ENCODE measurements at regions not wholly inside any gene's neighbourhood (a gene's known extent, or its start where the extent isn't known, plus 50 kb on each side); places are given as distances from the start of the nearest gene placed in this dataset.
"Not testable (repeated sequence)": the region's sequence is repeated elsewhere in the genome, so short reads cannot be mapped to it uniquely, and the experiment has no call there.

- DNase-seq: no peak
Measured at GRCh38 chr2:23020659-23021058, 364.3 kb upstream of the KLHL29 start.

DNA sequence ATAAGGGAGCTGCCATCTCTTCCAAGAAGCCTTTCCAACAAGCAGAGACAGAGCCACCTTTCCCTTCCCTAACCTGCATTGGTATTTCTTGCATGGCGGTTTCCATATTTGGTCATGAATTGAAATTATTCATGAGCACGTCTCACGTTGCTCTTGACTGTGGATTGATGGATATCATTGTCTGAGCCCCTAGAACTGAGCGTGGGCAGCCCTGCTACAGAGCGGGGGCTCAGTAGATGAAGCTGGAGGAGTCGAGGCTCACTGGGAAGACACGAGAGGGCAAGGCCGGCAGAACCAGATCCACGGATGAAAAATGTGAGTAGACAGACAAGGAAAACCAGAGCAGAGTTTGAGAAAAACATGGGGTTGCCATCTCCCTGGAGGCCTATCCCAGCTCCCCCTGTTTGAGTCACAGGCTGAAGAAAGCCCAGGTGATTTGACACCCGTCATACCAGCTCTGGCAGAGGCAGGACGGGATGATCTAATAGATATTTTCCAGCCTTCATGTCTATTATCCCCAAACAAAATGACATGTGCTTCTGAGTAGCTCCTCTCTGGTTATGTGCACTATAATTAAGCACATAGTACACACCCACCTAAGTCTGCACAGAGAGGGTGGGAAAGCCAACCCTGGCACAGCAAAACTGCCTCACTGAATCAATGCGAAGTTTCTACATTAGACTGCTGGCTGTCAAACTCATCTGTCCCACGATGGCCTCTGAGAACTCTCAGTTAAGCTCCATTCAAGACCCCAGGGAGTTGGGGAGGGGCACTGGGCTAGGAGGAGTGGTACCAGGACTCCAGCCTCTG, 363.5 kb upstream of the KLHL29 start:
- DNase-seq: no peak

GRCh38 chr2:23023722-23024121, 361.3 kb upstream of the KLHL29 start:
- DNase-seq: no peak

DNA sequence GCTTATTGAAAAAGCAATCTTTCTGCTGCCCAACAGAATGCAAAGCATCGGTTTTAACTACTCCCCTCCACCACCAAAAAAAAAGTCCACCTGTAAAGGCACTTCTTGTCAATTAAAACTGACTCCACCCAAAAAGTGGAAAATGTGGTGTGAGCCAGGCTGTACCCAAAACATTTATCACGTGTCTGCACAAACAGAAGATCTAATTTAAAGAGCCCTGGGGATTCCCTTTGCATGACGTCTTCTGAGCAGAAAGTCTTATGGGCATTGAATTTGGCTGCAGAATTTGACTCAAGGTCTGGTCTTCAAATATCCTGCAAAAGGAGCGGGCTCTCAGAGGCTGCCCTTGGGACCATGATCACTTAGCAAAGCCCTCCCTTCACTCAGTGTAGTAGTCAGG, 358.3 kb upstream of the KLHL29 start:
- DNase-seq: no peak

- no peak for DNase-seq
Measured at GRCh38 chr2:23027396-23027795, 357.6 kb upstream of the KLHL29 start.

DNA sequence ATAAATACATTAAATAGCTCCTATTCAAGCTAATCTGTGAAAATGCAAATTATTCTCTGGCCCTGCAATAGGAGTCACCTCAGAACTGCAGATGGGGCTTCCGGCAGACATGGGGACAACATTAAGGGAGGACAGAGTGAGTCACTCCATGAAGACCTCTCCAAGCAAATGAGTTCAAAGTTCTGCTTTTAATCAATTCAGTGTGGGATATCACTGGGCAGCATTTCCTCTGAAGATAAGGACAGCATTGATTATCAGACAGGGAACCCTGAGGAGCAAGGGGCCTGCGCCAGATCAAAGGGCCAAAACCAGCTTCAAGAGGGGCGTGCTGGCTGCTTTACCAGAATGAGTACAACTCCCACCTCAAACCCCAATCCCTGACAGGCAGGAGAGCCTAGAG, 356.9 kb upstream of the KLHL29 start:
- DNase-seq: no peak

DNA sequence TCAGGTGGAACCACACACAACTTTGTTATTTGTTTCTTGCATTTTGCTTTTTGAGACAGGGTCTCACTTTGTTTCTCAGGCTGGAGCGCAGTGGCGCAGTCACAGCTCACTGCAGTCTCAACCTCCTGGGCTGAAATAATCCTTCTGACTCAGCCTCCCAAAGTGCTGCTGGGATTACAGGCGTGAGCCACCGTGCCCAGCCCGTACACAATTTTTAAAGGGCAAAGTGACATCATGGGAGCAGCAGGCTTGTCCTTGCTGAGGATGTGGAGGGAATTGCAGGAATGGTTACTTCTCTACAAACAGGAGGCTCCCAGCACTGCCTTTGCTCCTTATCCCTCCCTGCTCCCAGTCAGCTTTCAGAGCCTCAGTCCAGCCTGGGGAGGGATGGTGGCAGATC, 355.9 kb upstream of the KLHL29 start:
- DNase-seq: no peak

DNA sequence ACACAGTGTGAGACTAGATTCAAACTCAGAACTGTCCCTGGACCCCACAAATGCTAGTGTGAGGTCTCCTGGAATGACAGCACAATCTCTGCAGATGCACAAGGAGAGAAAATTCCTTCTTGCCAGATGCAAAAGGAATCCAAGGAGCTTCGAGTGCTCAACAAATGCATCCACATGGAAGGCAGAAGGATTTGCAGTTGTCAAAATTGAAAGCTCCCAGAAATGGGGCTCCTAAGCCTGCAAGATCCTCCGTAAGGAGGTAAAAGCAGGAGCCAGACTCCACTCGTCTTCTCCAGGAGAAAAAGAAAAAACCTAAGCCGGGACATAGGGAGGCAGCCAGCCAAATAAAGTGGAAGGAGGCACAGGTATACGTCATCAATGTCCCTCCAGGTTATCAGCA, 355.0 kb upstream of the KLHL29 start:
- no peak for DNase-seq

- no peak for DNase-seq
Measured at GRCh38 chr2:23034996-23035395, 350.0 kb upstream of the KLHL29 start.

DNA sequence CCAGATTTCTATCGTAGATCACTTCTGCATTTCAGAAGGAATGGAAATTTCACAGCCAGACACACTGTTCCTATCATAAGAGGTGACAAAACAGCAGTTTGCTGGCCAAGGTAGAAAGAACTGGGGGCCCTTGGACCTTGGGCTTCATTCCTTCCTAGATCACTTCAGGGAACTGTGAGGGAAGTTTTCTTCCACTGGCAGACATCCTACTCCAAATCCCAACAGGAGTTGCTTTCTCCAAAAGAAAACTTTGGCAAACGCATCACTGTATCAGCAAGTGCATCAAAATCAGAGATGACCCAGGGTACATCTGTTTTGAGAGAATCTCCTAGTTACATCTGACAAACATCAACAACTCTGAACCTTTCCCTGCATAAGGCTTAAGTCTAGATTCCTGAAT, 348.4 kb upstream of the KLHL29 start:
- DNase-seq: no peak

DNA sequence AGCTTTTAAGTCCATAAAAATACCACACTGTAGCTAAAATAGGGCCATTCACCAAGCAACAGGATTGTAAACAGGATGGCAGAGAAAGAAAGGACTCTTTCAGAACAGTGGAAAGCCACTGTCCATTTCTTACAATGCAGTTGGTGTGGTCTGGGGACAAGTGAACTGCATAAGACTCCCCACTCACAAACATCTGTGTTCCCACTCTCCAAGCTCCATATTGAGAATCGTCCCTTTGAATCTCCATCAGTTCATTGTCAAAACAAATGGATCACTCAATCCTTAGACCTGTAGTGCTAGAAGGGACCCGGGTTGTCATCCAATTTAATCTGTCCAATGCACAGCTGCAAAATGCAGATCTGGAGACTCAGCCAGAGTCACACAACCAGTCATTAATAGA, 347.4 kb upstream of the KLHL29 start:
- DNase-seq: no peak

- no peak for DNase-seq
Measured at GRCh38 chr2:23041443-23041842, 343.5 kb upstream of the KLHL29 start.

DNA sequence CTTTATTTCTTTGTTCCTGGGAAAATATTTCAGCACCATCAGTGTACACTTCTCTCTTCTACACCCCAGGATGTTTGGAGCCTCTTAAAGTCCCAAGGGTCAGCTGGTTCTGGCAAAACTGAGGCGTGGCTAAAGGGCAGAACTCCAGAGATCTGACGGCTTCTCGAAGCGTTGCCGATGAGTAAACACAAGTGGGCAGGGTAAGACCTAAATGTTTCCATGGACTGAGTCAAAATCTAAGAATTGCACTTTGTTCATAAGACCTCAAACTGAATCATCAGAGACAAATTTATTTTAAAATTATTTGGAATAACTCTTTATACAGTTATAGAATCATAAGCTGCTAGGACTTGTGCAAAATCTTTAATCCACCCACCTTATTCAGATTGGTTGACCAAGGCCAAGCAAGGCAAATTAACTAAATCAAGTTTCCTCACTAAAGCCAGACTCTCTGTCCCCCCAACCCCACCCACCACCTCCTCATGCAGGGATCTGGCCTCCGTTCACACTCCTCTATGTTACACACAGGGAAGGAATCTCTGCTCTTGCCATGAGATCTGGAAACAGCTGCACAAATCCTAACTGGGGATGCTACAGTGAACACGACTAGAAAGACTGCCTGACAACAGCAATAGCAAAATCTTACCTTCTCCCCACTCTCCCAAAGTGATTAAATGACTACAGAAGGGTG, 342.6 kb upstream of the KLHL29 start:
- no peak for DNase-seq

DNA sequence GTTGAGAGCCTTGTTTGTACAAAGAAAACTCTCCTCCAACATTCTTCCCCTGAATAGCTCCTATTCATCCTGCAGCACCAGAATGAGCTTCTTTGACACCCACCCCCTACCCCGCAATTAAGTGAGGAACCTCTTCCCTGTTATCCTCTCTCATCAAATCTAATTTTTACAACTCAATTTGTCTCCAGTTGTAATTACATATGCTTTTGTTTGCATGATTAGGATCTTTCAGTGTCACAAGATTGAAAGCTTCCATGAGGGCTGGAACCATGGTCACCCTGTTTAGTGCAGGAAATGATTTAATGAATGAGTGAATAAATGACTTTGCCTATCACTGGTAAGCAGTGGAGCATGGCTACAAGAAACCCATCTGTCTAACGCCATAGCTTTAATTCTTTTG, 334.6 kb upstream of the KLHL29 start:
- DNase-seq: no peak

DNA sequence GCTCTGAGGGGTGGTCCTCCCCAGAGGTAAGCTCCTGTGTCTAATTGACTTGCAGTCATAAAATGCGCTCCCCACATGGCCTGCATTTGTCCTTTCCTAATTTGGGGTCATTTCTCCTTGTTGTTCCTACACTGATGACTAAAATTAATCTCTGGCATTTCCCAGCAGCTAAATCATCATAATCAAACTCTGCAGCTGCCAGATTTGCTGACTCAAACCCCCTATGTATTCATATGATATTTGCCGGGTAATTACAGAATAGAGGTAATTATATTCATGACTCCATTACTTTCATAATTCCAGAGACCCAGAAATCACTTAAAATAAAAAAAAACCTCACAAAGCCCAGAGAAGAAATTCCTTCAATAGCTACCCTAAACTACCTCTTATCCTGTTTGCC, 331.4 kb upstream of the KLHL29 start:
- DNase-seq: no peak

DNA sequence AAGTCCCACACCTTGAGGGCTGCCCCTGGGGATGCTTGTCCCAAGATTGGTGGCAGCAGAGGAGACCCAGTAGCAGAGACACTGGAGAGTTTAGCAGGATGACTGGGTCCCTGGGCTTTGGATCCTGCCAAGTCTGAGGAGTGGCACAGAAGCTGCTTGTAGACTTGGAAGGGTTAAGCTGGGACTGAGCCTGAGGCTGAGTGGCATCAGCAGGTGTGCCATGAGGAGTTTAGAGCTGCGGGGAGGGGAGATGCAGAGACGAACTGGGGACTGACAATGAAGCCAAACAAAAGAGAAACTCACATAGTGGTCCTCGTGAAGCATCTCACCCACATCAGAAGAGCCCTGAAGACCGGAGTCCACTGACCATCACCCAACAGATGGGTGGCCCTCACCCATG, 329.7 kb upstream of the KLHL29 start:
- DNase-seq: no peak

DNA sequence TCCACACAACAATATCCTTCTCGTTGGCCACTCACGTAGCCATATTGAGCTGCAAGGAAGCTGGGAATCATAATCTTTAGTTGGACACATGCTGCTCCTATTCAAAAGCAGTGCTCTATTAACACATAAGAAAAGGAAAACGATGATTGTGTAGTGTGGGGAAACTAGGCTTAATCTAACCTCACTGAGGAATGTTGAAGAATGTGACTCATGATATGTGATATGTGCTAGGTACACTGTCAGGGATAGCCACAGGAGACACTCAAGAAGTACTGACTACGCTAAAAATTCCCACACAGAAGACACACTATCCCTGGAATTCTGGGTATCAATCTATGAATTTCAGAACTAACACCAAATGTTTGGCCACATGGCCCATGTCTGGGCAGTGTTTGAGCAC, 328.1 kb upstream of the KLHL29 start:
- DNase-seq: not testable (repeated sequence)

- no peak for DNase-seq
Measured at GRCh38 chr2:23058435-23058834, 326.5 kb upstream of the KLHL29 start.

GRCh38 chr2:23065210-23065609, 319.8 kb upstream of the KLHL29 start:
- DNase-seq: no peak

GRCh38 chr2:23065936-23066335, 319.0 kb upstream of the KLHL29 start:
- DNase-seq: no peak

DNA sequence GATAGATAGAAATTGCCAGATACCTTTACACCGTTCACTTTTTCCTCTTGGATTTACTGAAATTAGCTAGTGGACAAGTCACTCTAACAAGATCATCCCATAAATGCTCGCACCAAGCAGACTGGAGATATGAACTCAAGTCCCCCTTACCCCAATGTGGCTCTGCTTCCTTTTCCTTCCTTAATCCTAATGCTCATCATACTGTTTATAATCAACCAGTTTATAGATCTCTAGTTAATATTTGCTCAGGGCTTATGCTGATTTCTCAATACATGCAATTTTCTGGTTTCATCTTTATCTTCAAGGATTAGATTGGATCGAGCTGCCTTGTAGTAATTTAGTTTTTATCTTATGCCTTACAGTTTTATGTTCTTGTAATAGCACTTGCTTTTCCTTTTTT, 318.3 kb upstream of the KLHL29 start:
- DNase-seq: no peak

GRCh38 chr2:23069156-23069555, 315.8 kb upstream of the KLHL29 start:
- no peak for DNase-seq

- no peak for DNase-seq
Measured at GRCh38 chr2:23069923-23070322, 315.1 kb upstream of the KLHL29 start.

GRCh38 chr2:23073056-23073455, 311.9 kb upstream of the KLHL29 start:
- DNase-seq: no peak

DNA sequence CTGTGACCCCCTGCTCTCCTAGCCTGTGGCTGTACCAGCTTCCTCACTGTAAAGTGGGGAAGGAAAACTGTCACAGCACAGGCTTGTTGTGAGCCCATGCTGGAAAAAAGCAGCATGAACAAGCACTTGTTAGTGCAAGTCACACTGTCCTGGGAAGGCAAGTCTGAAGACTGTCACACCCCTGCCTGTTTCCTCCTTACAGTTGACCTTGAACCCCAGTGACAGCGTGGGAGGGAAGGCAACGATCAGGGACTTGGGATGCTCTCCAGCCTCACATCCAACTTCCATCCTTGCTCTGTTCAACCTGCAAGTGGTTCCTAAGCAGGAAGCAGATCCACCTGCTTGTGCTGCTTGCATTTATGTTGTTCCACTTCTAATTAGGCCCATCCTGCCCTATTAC, 311.3 kb upstream of the KLHL29 start:
- no peak for DNase-seq

Measured in activated CD4-positive, alpha-beta T cell treated with anti-CD3 and anti-CD28 coated beads for 48 hours (primary cell).